Pancreas (tissue), 10 donors: ENCODE measurements at regions not wholly inside any gene's neighbourhood (a gene's known extent, or its start where the extent isn't known, plus 50 kb on each side); places are given as distances from the start of the nearest gene placed in this dataset.
"Not testable (repeated sequence)": the region's sequence is repeated elsewhere in the genome, so short reads cannot be mapped to it uniquely, and the experiment has no call there.

Experiments
- ATAC-seq, 4 donors: fragments of 200-7000 bp; cut with Tn5 transposase; one replicate each; pipeline versions ENCODE4 v1.8.0 to v1.9.1; 2020; ENCODE audit warnings: mild to moderate bottlenecking in 4 of 4, moderate library complexity in 4 of 4
- DNase-seq, 6 donors: peaks; one replicate each; pipeline ENCODE4 v3.0.0-alpha.2; 2020
- FAIRE-seq: peaks from 2 replicates; lab custom pipeline; 2012; peaks lifted over from hg19 to GRCh38; lab: Jason Lieb, UNC
- H3K27ac ChIP-seq, 4 donors: fragments of 200-600 bp; sonication (generic); 1 replicate in 3 of 4; 2 replicates in 1 of 4; pipeline versions ENCODE4 v1.5.0 to v1.8.0; 2020
- H3K27me3 ChIP-seq, 4 donors: fragments of 200-600 bp; one replicate each; pipeline ENCODE4 v1.8.0; 2021
- H3K36me3 ChIP-seq, 3 donors: fragments of 200-600 bp; sonication (generic) in 1 of 3; one replicate each; pipeline versions ENCODE4 v1.5.0 to v1.8.0; 2020 to 2021
- H3K4me1 ChIP-seq, 3 donors: fragments of 200-600 bp; one replicate each; pipeline ENCODE4 v1.8.0; 2021
- H3K4me3 ChIP-seq, 4 donors: fragments of 200-600 bp; sonication (generic) in 2 of 4; one replicate each; pipeline versions ENCODE4 v1.5.0 to v1.8.0; 2020 to 2021
- H3K9me3 ChIP-seq, 4 donors: fragments of 200-600 bp; one replicate each; pipeline ENCODE4 v1.8.0; 2021
- CTCF ChIP-seq, 4 donors: fragments of 200-600 bp; sonication (generic) in 3 of 4; IDR thresholded peaks; one replicate each; pipeline versions ENCODE4 v1.5.0 to v1.8.0; 2021; ENCODE audit warnings: antibody characterized with exemption in 4 of 4
- WGBS, 2 donors: extraction: QIAGEN DNeasy Blood & Tissue Kit; methylation state at CpG; one replicate each; pipeline ENCODE4 v1.1.7; 2013; 5-methylcytosine and 5-hydroxymethylcytosine counted together
- intact Hi-C, 3 donors: fragments of 100-400 bp; cut with DNase I; formaldehyde crosslinking; loops; one replicate each; pipeline versions ENCODE4 v1.11.1 to v1.14.2; 2022
- donor health status: healthy with polysubstance abuse.
- donor health status: DM: no; HTN: no; CAD: no; lungs with moderate emphysema.
- donor health status: DM: no; HTN: no; CAD: no.
- donor health status: control.
- donor health status: control.
- donor health status: Bipolar disorder and iron deficiency.
- donor health status: DM: yes; HTN: yes; CAD: no.
- donor health status: DM: no; HTN: no; CAD: no.
- donor health status: DM: no; HTN: no; CAD: no.
- donor health status: DM: yes; HTN: yes; CAD: no.

DNA sequence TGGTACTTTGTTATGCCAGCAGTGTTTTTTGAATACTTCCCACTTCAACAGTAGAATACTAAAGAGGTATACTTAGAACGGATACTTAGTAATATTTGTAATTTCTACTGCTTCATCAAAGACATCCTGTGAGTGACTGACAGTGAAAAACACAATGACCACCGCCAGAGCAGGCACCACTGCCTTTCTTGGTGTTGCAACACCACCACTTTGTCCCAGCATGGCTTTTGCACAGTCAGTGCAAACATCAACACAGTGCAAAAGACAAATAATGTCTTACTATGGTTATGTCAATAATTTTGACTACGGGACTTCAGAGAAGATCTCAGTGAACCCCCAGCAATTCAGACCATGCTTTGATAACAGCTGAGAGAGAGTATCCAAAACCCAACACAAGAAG is 220.5 kb downstream of the RBM26 start:
- Histone ChIP-seq H3K9me3 (no peaks in the 10 kb centered on the region), H3K4me3 (no peak overlapping the region), H3K36me3 (no peaks in the 10 kb centered on the region), H3K27me3 (no peaks in the 10 kb centered on the region), H3K4me1 (no peaks in the 10 kb centered on the region), H3K27ac (no peak overlapping the region)
- DNase-seq = no peak
- TF ChIP-seq CTCF (IDR thresholded peaks at IDR 0.05) = no peak
- intact Hi-C loops = no loop called here
- FAIRE-seq = no peak
- WGBS, 2 donors = 18 to 31% methylated on average over 3 of the region's 3 CpGs
- no peak for ATAC-seq

- Histone ChIP-seq H3K9me3 (no peaks in the 10 kb centered on the region), H3K4me1 (no peaks in the 10 kb centered on the region), H3K27ac (no peak overlapping the region), H3K27me3 (no peaks in the 10 kb centered on the region), H3K36me3 (no peaks in the 10 kb centered on the region), H3K4me3 (no peak overlapping the region)
- DNase-seq (no peak), ATAC-seq (no peak), FAIRE-seq (no peak)
- intact Hi-C loops = no loop called here
- no peak for TF ChIP-seq CTCF (IDR thresholded peaks at IDR 0.05)
- WGBS, 2 donors = 79 to 93% methylated on average over 2 of the region's 2 CpGs
Measured at GRCh38 chr13:79183231-79183630, 222.8 kb downstream of the RBM26 start.

- H3K27ac ChIP-seq, H3K4me3 ChIP-seq, H3K27me3 ChIP-seq, H3K9me3 ChIP-seq, FAIRE-seq, ATAC-seq, H3K36me3 ChIP-seq, DNase-seq, intact Hi-C loops, H3K4me1 ChIP-seq: not testable (repeated sequence)
Measured at GRCh38 chr13:79173691-79174090, 232.4 kb downstream of the RBM26 start.

DNA sequence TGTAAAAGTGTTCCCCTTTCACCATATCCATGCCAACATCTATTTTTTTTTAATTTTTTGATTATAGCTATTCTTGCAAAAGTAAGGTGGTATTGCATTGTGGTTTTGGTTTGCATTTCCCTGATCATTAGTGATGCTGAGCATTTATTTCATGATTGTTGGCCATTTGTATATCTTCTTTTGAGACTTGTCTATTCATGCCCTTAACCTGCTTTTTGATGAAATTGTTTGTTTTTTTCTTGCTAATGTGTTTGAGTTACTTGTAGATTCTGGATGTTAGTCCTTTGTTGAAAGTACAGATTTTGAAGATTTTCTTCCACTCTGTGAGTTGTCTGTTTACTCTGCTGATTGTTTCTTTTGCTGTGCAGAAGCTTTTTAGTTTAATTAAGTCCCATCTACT is 233.1 kb downstream of the RBM26 start:
- H3K27ac ChIP-seq, H3K4me1 ChIP-seq, H3K36me3 ChIP-seq, H3K4me3 ChIP-seq, DNase-seq, ATAC-seq, FAIRE-seq, H3K9me3 ChIP-seq, intact Hi-C loops, H3K27me3 ChIP-seq: not testable (repeated sequence)

DNA sequence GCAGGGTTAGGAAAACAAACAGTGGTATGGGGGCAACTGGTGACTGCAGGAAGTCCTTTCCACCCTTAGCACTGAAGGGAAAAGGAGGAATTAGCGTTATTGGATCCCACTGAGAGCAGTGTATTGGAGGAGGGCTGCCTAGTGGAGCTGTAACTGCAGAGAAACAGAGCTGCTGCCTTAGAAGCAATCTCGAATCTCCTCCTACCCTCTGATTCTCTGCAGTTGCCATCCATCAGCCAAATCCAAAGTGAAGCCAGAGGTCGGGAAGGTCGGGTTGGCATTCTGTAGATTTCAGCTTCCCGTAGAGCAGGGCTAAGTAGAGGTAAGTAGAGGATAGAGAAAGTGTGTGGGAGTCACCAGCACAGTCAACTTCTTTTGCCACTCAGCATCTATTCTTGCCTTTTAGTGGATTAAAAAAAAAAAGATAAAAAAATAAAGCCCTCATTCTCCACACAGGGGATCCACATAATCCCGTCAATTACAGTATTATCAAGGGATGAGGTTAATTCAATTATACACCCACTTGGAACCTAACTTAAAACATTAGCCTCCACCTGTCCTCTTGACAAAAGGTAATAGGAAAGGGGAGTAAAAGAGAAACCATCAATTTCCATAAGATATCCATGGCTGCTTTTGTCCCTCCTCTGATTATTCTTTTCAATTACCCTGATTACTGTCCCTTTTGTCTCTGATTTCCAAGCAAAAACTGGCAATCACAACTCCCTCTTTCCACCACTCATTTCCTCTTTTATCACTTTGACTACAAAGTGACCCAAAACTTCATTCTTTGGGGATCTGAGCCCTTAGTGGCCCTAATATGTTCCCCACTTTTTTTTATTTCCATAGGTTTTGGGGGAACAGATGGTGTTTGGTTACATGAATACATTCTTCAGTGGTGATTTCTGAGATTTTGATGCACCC is 234.7 kb downstream of the RBM26 start:
- no peak overlapping the region for H3K27ac ChIP-seq
- no peak for FAIRE-seq
- H3K4me1 ChIP-seq = no peaks in the 10 kb centered on the region
- H3K36me3 ChIP-seq = no peaks in the 10 kb centered on the region
- no peak for TF ChIP-seq CTCF (IDR thresholded peaks at IDR 0.05)
- 30 to 50% methylated on average over 6 of the region's 6 CpGs for WGBS, 2 donors
- intact Hi-C loops = no loop called here
- no peak overlapping the region for H3K4me3 ChIP-seq
- ATAC-seq = no peak
- no peaks in the 10 kb centered on the region for H3K27me3 ChIP-seq
- no peak for DNase-seq
- H3K9me3 ChIP-seq = no peaks in the 10 kb centered on the region

DNA sequence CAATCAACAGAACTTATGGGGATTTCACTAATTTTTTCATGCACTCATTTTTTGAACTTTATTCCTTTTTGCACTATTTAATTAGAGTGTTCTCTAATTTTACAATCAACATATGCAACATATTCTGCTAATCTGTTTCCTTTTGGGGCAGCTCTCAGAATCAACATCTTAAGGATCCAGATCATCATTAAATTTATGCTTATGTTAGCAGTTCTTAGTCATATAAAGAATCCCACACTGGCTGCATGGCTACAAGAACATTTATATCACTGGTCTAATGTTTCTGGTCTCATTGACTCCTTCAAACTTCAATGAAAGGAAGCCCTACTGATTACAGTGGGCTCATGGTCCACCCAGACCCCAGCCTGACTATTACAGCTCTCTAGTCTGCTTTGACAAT is 245.2 kb downstream of the RBM26 start:
- intact Hi-C loops = no loop called here

More for the DNA sequence above, 245.2 kb downstream of the RBM26 start:
- FAIRE-seq (no peak), ATAC-seq (no peak), DNase-seq (no peak)
- no peaks in the 10 kb centered on the region for H3K36me3 ChIP-seq
- no peaks in the 10 kb centered on the region for H3K9me3 ChIP-seq
- no peak overlapping the region for H3K4me3 ChIP-seq
- no peaks in the 10 kb centered on the region for H3K4me1 ChIP-seq
- no peak for TF ChIP-seq CTCF (IDR thresholded peaks at IDR 0.05)
- no peaks in the 10 kb centered on the region for H3K27me3 ChIP-seq
- no peak overlapping the region for H3K27ac ChIP-seq
